Neural progenitor cell (in vitro differentiated cells): ENCODE measurements at regions not wholly inside any gene's neighbourhood (a gene's known extent, or its start where the extent isn't known, plus 50 kb on each side); places are given as distances from the start of the nearest gene placed in this dataset.

Experiments used
- EZH2 ChIP-seq: fragments of 200-600 bp; sonication (generic); IDR thresholded peaks from 2 replicates; pipeline ENCODE4 v1.6.1; 2017; ENCODE audit warnings: antibody characterized with exemption, mild to moderate bottlenecking, moderate library complexity
- EZH2phosphoT487 ChIP-seq: fragments of 200-600 bp; sonication (generic); IDR thresholded peaks from 2 replicates; pipeline ENCODE4 v1.6.1; 2017; ENCODE audit warnings: antibody characterized with exemption
- TF ChIP-seq, protein P1 (sequence below): fragments of 200-600 bp; sonication (generic); IDR thresholded peaks from 2 replicates; pipeline ENCODE4 v1.5.1; 2017; ENCODE audit warnings: antibody characterized with exemption, mild to moderate bottlenecking

DNA sequence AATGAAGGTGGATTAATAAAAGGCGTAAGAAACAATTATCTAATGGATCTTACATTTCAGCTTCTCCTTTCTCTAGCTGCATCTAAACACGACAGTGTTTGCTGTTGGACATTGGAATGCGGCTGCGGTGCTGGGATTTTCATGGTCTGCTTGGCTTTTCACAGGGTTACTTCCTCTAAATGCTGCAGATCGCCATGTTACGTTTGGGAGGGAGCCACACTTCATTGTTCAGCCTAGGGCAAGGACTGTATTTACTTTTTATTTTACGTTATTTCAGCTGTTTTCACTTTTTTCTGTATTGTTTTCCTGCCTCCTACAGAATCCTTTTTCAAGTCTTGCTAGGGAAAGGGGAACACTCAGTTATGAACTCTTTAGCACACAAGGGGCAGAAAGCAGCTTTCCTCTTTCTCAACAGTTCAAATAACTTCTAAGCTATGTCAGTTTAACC lies 97.9 kb upstream of the MTHFD1L start:
- TF ChIP-seq, protein P1, sequence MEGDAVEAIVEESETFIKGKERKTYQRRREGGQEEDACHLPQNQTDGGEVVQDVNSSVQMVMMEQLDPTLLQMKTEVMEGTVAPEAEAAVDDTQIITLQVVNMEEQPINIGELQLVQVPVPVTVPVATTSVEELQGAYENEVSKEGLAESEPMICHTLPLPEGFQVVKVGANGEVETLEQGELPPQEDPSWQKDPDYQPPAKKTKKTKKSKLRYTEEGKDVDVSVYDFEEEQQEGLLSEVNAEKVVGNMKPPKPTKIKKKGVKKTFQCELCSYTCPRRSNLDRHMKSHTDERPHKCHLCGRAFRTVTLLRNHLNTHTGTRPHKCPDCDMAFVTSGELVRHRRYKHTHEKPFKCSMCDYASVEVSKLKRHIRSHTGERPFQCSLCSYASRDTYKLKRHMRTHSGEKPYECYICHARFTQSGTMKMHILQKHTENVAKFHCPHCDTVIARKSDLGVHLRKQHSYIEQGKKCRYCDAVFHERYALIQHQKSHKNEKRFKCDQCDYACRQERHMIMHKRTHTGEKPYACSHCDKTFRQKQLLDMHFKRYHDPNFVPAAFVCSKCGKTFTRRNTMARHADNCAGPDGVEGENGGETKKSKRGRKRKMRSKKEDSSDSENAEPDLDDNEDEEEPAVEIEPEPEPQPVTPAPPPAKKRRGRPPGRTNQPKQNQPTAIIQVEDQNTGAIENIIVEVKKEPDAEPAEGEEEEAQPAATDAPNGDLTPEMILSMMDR = no peak
- TF ChIP-seq EZH2phosphoT487 (no peak), EZH2 (no peak)
